GM12801 (cell line): ENCODE measurements at regions not wholly inside any gene's neighbourhood (a gene's known extent, or its start where the extent isn't known, plus 50 kb on each side); places are given as distances from the start of the nearest gene placed in this dataset.

Experiments
- TF ChIP-seq, protein P1 (sequence below): IDR thresholded peaks from one replicate; pipeline ENCODE4 v1.5.1; 2011; ENCODE audit warnings: control low read depth; ENCODE audit not compliant: insufficient read length; ENCODE audit errors: extremely low read depth

GRCh38 chr4:121582296-121582695 is 114.5 kb downstream of the ANXA5 start:
- TF ChIP-seq, protein P1, sequence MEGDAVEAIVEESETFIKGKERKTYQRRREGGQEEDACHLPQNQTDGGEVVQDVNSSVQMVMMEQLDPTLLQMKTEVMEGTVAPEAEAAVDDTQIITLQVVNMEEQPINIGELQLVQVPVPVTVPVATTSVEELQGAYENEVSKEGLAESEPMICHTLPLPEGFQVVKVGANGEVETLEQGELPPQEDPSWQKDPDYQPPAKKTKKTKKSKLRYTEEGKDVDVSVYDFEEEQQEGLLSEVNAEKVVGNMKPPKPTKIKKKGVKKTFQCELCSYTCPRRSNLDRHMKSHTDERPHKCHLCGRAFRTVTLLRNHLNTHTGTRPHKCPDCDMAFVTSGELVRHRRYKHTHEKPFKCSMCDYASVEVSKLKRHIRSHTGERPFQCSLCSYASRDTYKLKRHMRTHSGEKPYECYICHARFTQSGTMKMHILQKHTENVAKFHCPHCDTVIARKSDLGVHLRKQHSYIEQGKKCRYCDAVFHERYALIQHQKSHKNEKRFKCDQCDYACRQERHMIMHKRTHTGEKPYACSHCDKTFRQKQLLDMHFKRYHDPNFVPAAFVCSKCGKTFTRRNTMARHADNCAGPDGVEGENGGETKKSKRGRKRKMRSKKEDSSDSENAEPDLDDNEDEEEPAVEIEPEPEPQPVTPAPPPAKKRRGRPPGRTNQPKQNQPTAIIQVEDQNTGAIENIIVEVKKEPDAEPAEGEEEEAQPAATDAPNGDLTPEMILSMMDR: no peak

GRCh38 chr4:121574618-121575017 is 122.2 kb downstream of the ANXA5 start:
- TF ChIP-seq, protein P1: no peak

DNA sequence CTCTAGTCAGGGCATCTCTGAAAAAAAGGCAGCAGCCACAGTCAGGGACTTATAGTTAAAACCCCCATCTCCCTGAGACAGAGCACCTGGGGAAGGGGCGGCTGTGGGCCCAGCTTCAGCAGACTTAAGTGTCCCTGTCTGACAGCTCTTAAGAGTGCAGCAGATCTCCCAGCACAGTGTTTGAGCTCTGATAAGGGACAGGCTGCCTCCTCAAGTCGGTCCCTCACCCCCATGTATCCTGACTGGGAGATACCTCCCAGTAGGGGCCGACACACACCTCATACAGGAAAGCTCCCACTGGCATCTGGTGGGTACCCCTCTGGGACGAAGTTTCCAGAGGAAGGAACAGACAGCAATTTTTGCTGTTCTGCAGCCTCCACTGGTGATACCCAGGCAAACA is 129.0 kb downstream of the ANXA5 start:
- TF ChIP-seq, protein P1: no peak

GRCh38 chr4:121564840-121565375 is 131.9 kb downstream of the ANXA5 start:
- TF ChIP-seq, protein P1: no peak

DNA sequence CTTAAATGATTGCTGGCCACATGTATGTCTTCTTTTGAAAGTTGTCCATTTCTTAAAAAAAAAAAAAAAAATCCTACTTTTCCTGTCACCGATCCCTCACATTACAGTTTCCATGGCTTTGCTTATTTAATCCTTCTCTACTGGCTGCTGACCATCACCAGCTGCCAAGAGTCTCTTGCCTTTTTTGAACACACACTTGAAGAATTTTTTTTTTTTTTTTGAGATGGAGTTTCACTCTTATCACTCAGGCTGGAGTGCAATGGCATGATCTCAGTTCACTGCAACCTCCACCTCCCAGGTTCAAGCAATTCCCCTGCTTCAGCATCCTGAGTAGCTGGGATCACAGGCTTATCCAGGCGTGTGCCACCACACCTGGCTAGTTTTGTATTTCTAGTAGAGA is 134.0 kb downstream of the ANXA5 start:
- TF ChIP-seq, protein P1: no peak

- TF ChIP-seq, protein P1: no peak
Measured at GRCh38 chr4:121555315-121556107, 141.3 kb downstream of the ANXA5 start.

DNA sequence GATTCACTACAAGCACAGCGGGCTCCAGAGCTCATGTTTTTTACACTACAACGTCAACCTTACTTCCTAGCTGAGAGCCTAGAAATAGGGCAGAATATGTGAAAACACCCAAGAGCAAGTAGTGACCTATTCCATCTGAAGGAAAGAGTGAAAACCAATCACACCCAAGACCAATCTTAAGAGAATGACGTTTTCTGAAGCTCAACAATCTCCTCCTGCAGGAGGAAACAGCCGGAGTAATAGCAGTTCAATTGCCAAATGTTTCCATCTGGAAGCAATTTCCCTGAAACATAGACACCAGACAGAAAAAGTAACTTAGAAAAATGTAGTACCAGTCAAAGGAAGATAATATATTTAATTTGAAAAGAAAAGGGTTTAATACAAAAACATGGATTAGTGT is 142.4 kb downstream of the ANXA5 start:
- TF ChIP-seq, protein P1: no peak
